ENCODE measurements at regions not wholly inside any gene's neighbourhood (a gene's known extent, or its start where the extent isn't known, plus 50 kb on each side); places are given as distances from the start of the nearest gene placed in this dataset.

DNA sequence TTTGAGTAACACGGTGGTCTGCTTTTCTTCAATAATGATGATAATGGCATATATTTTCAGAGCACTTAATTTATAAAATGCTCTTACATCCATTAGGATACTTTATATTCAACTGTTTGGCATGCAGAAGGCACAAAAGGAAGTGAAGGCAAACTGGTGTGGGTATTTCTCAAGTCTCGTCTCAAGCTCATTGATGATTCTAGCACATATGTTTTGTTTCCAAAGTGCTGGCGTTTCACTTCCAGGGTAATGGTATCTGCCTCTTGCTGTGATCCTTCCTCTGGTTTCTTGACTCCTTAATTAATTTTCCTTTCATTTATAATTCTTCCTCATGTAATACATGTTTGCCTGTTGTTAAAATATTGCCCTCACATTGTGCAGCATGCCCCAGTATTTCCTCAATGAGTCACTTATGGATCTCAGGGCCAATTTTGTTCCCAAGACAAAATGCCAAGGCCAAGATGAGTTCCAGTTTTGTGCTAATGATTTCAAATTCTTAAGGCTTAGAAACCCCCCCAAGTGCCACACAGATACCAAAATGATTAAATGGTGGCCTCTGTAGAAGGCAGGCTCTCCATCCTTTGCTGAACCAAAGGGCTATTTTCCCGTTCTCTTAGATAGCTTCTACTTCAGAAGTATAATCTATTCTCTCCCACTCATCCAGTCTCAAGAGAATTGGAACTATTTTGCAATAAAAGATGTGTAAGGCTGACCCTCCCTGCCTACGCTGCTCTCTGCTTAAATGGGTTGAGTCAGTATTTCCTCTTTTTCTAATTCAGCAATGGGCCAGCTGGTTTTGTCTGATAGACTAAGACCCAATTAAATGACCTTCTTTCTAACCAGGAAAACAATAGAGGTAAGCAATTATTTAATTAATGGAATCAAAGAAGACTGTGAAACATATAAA lies 171.2 kb downstream of the ZNF365 start:
- no peaks in the 10 kb centered on the region for H3K79me2 ChIP-seq (ENCODE audit: insufficient read depth, low read length)
- no peaks in the 10 kb centered on the region for H3K9me2 ChIP-seq (ENCODE audit: low read depth, low read length)
- TF ChIP-seq EZH2 (IDR thresholded peaks at IDR 0.05; ENCODE audit: borderline replicate concordance, low read length) = no peak
- H3K9ac ChIP-seq (ENCODE audit: low read length) = no peak overlapping the region
- no peak overlapping the region for H3K4me3 ChIP-seq (ENCODE audit: low read depth, low read length, poor library complexity, severe bottlenecking)
- 0 out of 2 replicates have a peak, but pooled peaks cover 3% of the 10 kb centered on the region for H3K27me3 ChIP-seq (ENCODE audit: insufficient read depth, low read length)
- H2AFZ ChIP-seq (ENCODE audit: low read length) = no peak overlapping the region
- H3K4me1 ChIP-seq (ENCODE audit: insufficient read depth, low read length, severe bottlenecking) = no peaks in the 10 kb centered on the region
- no peaks in the 10 kb centered on the region for H3K36me3 ChIP-seq (ENCODE audit: insufficient read depth, low read length)
- no peak overlapping the region for H3K27ac ChIP-seq (ENCODE audit: low read depth, low read length, poor library complexity, severe bottlenecking)
- H3K4me2 ChIP-seq (ENCODE audit: low read length) = no peak overlapping the region
- no peaks in the 10 kb centered on the region for H3F3A ChIP-seq (ENCODE audit: insufficient read depth, low read length)
- no peaks in the 10 kb centered on the region for H3K9me3 ChIP-seq (ENCODE audit: low read length)
- no peaks in the 10 kb centered on the region for H4K20me1 ChIP-seq (ENCODE audit: insufficient read depth, low read length)

GRCh38 chr10:62548686-62549085 lies 174.5 kb downstream of the ZNF365 start:
- H3K4me2 ChIP-seq (ENCODE audit: low read length) = no peak overlapping the region

GRCh38 chr10:62550173-62550572 lies 176.0 kb downstream of the ZNF365 start:
- Histone ChIP-seq H3F3A (ENCODE audit: insufficient read depth, low read length) (no peaks in the 10 kb centered on the region), H4K20me1 (ENCODE audit: insufficient read depth, low read length) (no peaks in the 10 kb centered on the region), H3K9me2 (ENCODE audit: low read depth, low read length) (no peaks in the 10 kb centered on the region), H3K9me3 (ENCODE audit: low read length) (no peaks in the 10 kb centered on the region), H3K27me3 (ENCODE audit: insufficient read depth, low read length) (0 out of 2 replicates have a peak, but pooled peaks cover 3% of the 10 kb centered on the region), H3K79me2 (ENCODE audit: insufficient read depth, low read length) (no peaks in the 10 kb centered on the region), H3K4me1 (ENCODE audit: insufficient read depth, low read length, severe bottlenecking) (no peaks in the 10 kb centered on the region), H3K9ac (ENCODE audit: low read length) (no peak overlapping the region), H3K4me3 (ENCODE audit: low read depth, low read length, poor library complexity, severe bottlenecking) (no peak overlapping the region), H3K36me3 (ENCODE audit: insufficient read depth, low read length) (no peaks in the 10 kb centered on the region), H3K27ac (ENCODE audit: low read depth, low read length, poor library complexity, severe bottlenecking) (no peak overlapping the region), H2AFZ (ENCODE audit: low read length) (no peak overlapping the region), H3K4me2 (ENCODE audit: low read length) (no peak overlapping the region)
- TF ChIP-seq EZH2 (IDR thresholded peaks at IDR 0.05; ENCODE audit: borderline replicate concordance, low read length) = no peak
- no peak for TF ChIP-seq CTCF (IDR thresholded peaks at IDR 0.05; ENCODE audit: low read length)

More at GRCh38 chr10:62548686-62549085, 174.5 kb downstream of the ZNF365 start:
- TF ChIP-seq EZH2 (IDR thresholded peaks at IDR 0.05; ENCODE audit: borderline replicate concordance, low read length) (no peak), CTCF (IDR thresholded peaks at IDR 0.05; ENCODE audit: low read length) (no peak)
- H3F3A ChIP-seq (ENCODE audit: insufficient read depth, low read length) = no peaks in the 10 kb centered on the region
- no peak overlapping the region for H3K27ac ChIP-seq (ENCODE audit: low read depth, low read length, poor library complexity, severe bottlenecking)
- H3K79me2 ChIP-seq (ENCODE audit: insufficient read depth, low read length) = no peaks in the 10 kb centered on the region
- H3K4me1 ChIP-seq (ENCODE audit: insufficient read depth, low read length, severe bottlenecking) = no peaks in the 10 kb centered on the region
- 0 out of 2 replicates have a peak, but pooled peaks cover 3% of the 10 kb centered on the region for H3K27me3 ChIP-seq (ENCODE audit: insufficient read depth, low read length)
- no peaks in the 10 kb centered on the region for H3K9me3 ChIP-seq (ENCODE audit: low read length)
- H2AFZ ChIP-seq (ENCODE audit: low read length) = no peak overlapping the region
- no peak overlapping the region for H3K4me3 ChIP-seq (ENCODE audit: low read depth, low read length, poor library complexity, severe bottlenecking)
- H4K20me1 ChIP-seq (ENCODE audit: insufficient read depth, low read length) = no peaks in the 10 kb centered on the region
- no peak overlapping the region for H3K9ac ChIP-seq (ENCODE audit: low read length)
- H3K9me2 ChIP-seq (ENCODE audit: low read depth, low read length) = no peaks in the 10 kb centered on the region
- no peaks in the 10 kb centered on the region for H3K36me3 ChIP-seq (ENCODE audit: insufficient read depth, low read length)

All from OCI-LY1 (cell line).